PC-3 (cell line): ENCODE measurements at regions not wholly inside any gene's neighbourhood (a gene's known extent, or its start where the extent isn't known, plus 50 kb on each side); places are given as distances from the start of the nearest gene placed in this dataset.

Experiments used
- ATAC-seq: fragments of 200-7000 bp; cut with Tn5 transposase; 2 replicates; pipeline ENCODE4 v1.9.1; 2020; ENCODE audit warnings: mild to moderate bottlenecking, moderate library complexity
- BruUV-seq: library from RNA; stranded (reverse); fragments of 400-500 nt; replicated peaks from 2 replicates; lab custom pipeline; 2021; lab: Mats Ljungman, UMichigan
- CTCF ChIA-PET: fragments of 300-600 bp; sonication (Branson Sonifier 250); formaldehyde crosslinking; loops from one replicate; lab custom pipeline; 2022; ENCODE audit warnings: antibody characterized with exemption; lab: Charles Lee
- POLR2A ChIA-PET: fragments of 300-600 bp; sonication (Branson Sonifier 250); formaldehyde crosslinking; loops from one replicate; lab custom pipeline; 2022; ENCODE audit warnings: antibody characterized with exemption; ENCODE audit not compliant: unreplicated experiment; lab: Charles Lee
- DNase-seq: peaks from one replicate; pipeline ENCODE4 v3.0.0-alpha.2; 2015
- H2AFZ ChIP-seq: fragments of 300-600 bp; sonication (generic); 2 replicates; pipeline ENCODE4 v1.6.0; 2016; ENCODE audit warnings: antibody characterized with exemption, low read length
- H3F3A ChIP-seq: fragments of 300-600 bp; sonication (generic); one replicate; pipeline ENCODE4 v1.6.0; 2017; ENCODE audit warnings: antibody characterized with exemption, low read length, control low read depth, mild to moderate bottlenecking; ENCODE audit not compliant: unreplicated experiment
- H3K27ac ChIP-seq: fragments of 300-600 bp; sonication (generic); 2 replicates; pipeline ENCODE4 v1.5.1; 2016; ENCODE audit warnings: mild to moderate bottlenecking, low read length
- H3K27me3 ChIP-seq: fragments of 300-600 bp; sonication (generic); 2 replicates; pipeline ENCODE4 v1.6.1; 2016; ENCODE audit warnings: low read length, mixed read lengths
- H3K36me3 ChIP-seq: fragments of 300-600 bp; sonication (generic); 2 replicates; pipeline ENCODE4 v1.6.1; 2016; ENCODE audit warnings: low read depth, mixed run types, low read length, mixed read lengths
- H3K4me1 ChIP-seq: fragments of 300-600 bp; sonication (generic); 2 replicates; pipeline ENCODE4 v1.5.1; 2016; ENCODE audit warnings: low read length; ENCODE audit not compliant: insufficient read depth
- H3K4me2 ChIP-seq: fragments of 300-600 bp; sonication (generic); 2 replicates; pipeline ENCODE4 v1.6.0; 2016; ENCODE audit warnings: low read length
- H3K4me3 ChIP-seq: fragments of 300-600 bp; sonication (generic); 2 replicates; pipeline ENCODE4 v1.5.1; 2016; ENCODE audit warnings: mild to moderate bottlenecking, low read length, mixed read lengths
- H3K79me2 ChIP-seq: fragments of 300-600 bp; sonication (generic); 2 replicates; pipeline ENCODE4 v1.6.1; 2017; ENCODE audit warnings: low read length, mixed read lengths
- H3K9ac ChIP-seq: fragments of 300-600 bp; sonication (generic); 2 replicates; pipeline ENCODE4 v1.6.0; 2016; ENCODE audit warnings: mild to moderate bottlenecking, low read length
- H3K9me2 ChIP-seq: fragments of 300-600 bp; sonication (generic); replicated peaks from 2 replicates; pipeline ENCODE4 v1.6.1; 2016; ENCODE audit warnings: mixed run types, low read length, mixed read lengths
- H3K9me3 ChIP-seq: fragments of 300-600 bp; sonication (generic); 2 replicates; pipeline ENCODE4 v1.6.1; 2016; ENCODE audit warnings: low read length, mixed read lengths
- H4K20me1 ChIP-seq: fragments of 300-600 bp; sonication (generic); 2 replicates; pipeline ENCODE4 v1.6.1; 2016; ENCODE audit warnings: low read length, mixed read lengths
- EZH2 ChIP-seq: fragments of 300-600 bp; sonication (generic); IDR thresholded peaks from one replicate; pipeline ENCODE4 v1.6.1; 2017; ENCODE audit warnings: antibody characterized with exemption, mild to moderate bottlenecking, low read length; ENCODE audit not compliant: unreplicated experiment
- EZH2phosphoT487 ChIP-seq: fragments of 300-600 bp; sonication (generic); IDR thresholded peaks from 2 replicates; pipeline ENCODE4 v1.6.1; 2018; ENCODE audit warnings: mild to moderate bottlenecking, antibody characterized with exemption, low read length, borderline replicate concordance
- intact Hi-C: fragments of 100-400 bp; cut with micrococcal nuclease; formaldehyde crosslinking; loops from 2 replicates; pipeline ENCODE4 v1.9.0; 2023
- TF ChIP-seq, protein P1 (sequence below): fragments of 300-600 bp; sonication (generic); conservative IDR thresholded peaks from 2 replicates; pipeline ENCODE4 v1.5.1; 2017; ENCODE audit warnings: antibody characterized with exemption, low read depth, mild to moderate bottlenecking, low read length

DNA sequence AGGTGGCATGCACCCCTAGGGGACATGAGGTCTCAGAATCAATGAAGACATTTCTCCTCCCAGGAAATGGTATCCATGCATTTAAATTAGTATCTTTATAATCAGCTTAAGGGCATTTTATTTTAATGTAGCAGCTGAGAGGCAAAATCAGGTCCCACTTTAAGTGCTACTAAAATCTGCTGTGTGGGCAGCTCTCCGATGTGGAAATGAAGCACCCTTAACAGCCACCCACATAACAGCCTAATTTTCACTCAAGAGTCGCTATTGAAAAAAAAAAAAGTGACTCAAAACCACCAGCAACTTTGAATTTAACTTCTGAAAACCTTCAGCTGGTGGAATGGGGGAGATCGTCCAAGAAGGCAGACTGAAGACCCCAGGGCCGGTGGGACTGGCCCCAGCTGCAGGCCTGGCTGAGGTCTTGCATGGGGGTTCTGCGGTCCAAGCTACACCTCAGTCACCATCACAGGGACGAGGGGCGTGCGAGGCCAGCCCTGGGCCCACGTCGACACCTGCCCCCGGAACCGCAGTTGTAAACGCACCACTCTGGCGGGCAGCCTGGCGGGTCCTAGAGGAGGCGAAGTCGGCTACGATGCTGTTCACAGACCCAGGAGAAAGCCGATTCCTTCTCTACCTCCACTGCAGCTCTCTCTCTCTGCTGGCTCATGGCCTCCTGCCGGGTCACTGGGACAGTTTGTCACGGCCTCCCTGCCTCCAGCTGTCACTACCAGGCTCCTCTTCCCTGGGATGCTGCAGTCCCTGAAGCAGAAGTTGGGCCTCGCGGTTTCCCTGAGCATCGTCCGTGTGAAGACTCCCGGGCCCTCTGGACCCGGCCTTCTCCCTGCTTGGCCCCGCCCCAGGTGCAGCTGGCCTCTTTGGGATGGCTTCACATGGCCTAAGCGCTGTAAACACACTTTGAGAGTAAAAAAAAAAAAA lies 111.9 kb downstream of the KCNF1 start:
- no peak overlapping the region for H3K4me3 ChIP-seq
- H3K9me2 ChIP-seq: no peaks in the 10 kb centered on the region
- ATAC-seq (no peak), DNase-seq (no peak)
- intact Hi-C loops: loop anchor here (10.0 kb wide), 1 partner anchor 89 kb away; no protein-coding TSS in a partner anchor
- no peaks in the 10 kb centered on the region for H3K36me3 ChIP-seq
- TF ChIP-seq EZH2 (no peak), EZH2phosphoT487 (no peak)
- TF ChIP-seq, protein P1, sequence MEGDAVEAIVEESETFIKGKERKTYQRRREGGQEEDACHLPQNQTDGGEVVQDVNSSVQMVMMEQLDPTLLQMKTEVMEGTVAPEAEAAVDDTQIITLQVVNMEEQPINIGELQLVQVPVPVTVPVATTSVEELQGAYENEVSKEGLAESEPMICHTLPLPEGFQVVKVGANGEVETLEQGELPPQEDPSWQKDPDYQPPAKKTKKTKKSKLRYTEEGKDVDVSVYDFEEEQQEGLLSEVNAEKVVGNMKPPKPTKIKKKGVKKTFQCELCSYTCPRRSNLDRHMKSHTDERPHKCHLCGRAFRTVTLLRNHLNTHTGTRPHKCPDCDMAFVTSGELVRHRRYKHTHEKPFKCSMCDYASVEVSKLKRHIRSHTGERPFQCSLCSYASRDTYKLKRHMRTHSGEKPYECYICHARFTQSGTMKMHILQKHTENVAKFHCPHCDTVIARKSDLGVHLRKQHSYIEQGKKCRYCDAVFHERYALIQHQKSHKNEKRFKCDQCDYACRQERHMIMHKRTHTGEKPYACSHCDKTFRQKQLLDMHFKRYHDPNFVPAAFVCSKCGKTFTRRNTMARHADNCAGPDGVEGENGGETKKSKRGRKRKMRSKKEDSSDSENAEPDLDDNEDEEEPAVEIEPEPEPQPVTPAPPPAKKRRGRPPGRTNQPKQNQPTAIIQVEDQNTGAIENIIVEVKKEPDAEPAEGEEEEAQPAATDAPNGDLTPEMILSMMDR: no peak
- H3K9me3 ChIP-seq: no peaks in the 10 kb centered on the region
- H4K20me1 ChIP-seq: no peaks in the 10 kb centered on the region
- no peak overlapping the region for H3K27ac ChIP-seq
- H3K27me3 ChIP-seq: peaks cover 10% of the 10 kb centered on the region; the same call in 1 of the 2 replicates
- H3K9ac ChIP-seq: no peak overlapping the region
- CTCF ChIA-PET: no interaction called here
- no peaks in the 10 kb centered on the region for H3K79me2 ChIP-seq
- no TSS peak for BruUV-seq
- no peaks in the 10 kb centered on the region; the same call in 1 of the 2 replicates for H3K4me1 ChIP-seq
- H3K4me2 ChIP-seq: no peak overlapping the region
- H2AFZ ChIP-seq: no peak overlapping the region
- POLR2A ChIA-PET: no interaction called here
- no peaks in the 10 kb centered on the region for H3F3A ChIP-seq

GRCh38 chr2:11024259-11024645 lies 112.5 kb downstream of the KCNF1 start:
- Histone ChIP-seq H3F3A (no peaks in the 10 kb centered on the region), H3K9ac (no peak overlapping the region), H3K9me3 (no peaks in the 10 kb centered on the region), H3K27ac (no peak overlapping the region), H3K36me3 (no peaks in the 10 kb centered on the region), H3K4me2 (no peak overlapping the region), H3K9me2 (no peaks in the 10 kb centered on the region), H3K79me2 (no peaks in the 10 kb centered on the region), H3K4me3 (no peak overlapping the region), H4K20me1 (no peaks in the 10 kb centered on the region), H3K27me3 (0 out of 2 replicates have a peak, but pooled peaks cover 4% of the 10 kb centered on the region), H2AFZ (no peak overlapping the region), H3K4me1 (no peaks in the 10 kb centered on the region; the same call in 1 of the 2 replicates)
- BruUV-seq: no TSS peak
- DNase-seq (no peak), ATAC-seq (no peak)
- CTCF ChIA-PET: no interaction called here
- intact Hi-C loops: loop anchor here (10.0 kb wide), 1 partner anchor 89 kb away; no protein-coding TSS in a partner anchor
- TF ChIP-seq, protein P1: no peak
- no peak for TF ChIP-seq EZH2phosphoT487
- TF ChIP-seq EZH2: no peak
- POLR2A ChIA-PET: no interaction called here

DNA sequence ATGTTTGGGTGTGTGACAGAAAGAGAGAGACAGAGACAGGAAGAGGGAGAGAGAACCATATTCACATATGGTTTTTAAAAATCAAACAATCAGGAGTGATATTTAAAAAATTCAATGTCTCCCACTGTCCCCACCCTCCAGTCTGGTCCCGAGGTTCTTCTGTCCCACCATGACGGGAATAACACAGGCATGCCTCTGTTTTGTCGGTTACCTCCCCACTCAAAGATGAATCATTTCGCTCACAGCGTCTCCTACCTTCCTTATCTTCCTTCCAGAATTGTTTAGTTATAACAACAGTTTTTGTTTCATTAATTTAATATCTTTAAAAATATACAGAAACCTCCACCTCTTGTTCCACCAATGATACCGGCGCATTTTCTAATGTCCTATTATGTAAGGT lies 113.0 kb downstream of the KCNF1 start:
- no peak overlapping the region for H3K9ac ChIP-seq
- no peaks in the 10 kb centered on the region for H3K79me2 ChIP-seq
- TF ChIP-seq EZH2phosphoT487: no peak
- H3K9me3 ChIP-seq: no peaks in the 10 kb centered on the region
- no peak overlapping the region for H3K27ac ChIP-seq
- H3K4me2 ChIP-seq: no peak overlapping the region
- no peaks in the 10 kb centered on the region for H3K36me3 ChIP-seq
- no peaks in the 10 kb centered on the region for H3K9me2 ChIP-seq
- H3F3A ChIP-seq: no peaks in the 10 kb centered on the region
- no peak for DNase-seq
- no peak for ATAC-seq
- H3K27me3 ChIP-seq: no peaks in the 10 kb centered on the region
- H4K20me1 ChIP-seq: no peaks in the 10 kb centered on the region
- H3K4me3 ChIP-seq: no peak overlapping the region
- POLR2A ChIA-PET: no interaction called here
- intact Hi-C loops: loop anchor here (10.0 kb wide), 1 partner anchor 90 kb away; no protein-coding TSS in a partner anchor
- CTCF ChIA-PET: no interaction called here
- no TSS peak for BruUV-seq
- no peaks in the 10 kb centered on the region; the same call in 1 of the 2 replicates for H3K4me1 ChIP-seq
- no peak overlapping the region for H2AFZ ChIP-seq
